HL-60 (cell line): ENCODE measurements at regions not wholly inside any gene's neighbourhood (a gene's known extent, or its start where the extent isn't known, plus 50 kb on each side); places are given as distances from the start of the nearest gene placed in this dataset.

Experiments
- SPI1 ChIP-seq: IDR thresholded peaks from 2 replicates; pipeline ENCODE4 v1.6.1; 2012; ENCODE audit warnings: low read depth, mild to moderate bottlenecking, borderline replicate concordance
- TF ChIP-seq, protein P1 (sequence below): IDR thresholded peaks from one replicate; pipeline ENCODE4 v1.5.1; 2011; ENCODE audit warnings: low read length, control low read depth, inconsistent platforms; ENCODE audit not compliant: insufficient read depth

DNA sequence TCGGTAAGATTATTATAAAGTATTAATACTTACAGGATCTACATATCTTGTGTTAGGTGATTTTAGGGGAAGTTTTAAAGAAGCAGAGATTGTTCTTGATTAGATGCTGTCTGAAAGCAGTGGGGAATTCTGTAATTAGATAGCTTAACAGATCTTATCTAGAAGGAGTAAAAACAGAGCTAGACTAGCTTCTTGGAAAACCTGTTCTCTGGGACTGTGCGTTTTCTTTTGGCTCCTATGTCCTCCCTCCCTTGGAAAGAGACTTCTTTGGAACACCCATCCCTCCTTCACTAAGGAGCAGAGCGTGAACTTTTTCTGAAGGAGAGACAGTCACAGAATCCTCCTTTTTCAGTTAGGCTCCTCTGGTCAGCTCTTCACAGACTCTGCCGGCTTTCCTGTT lies 83.5 kb upstream of the ZNF184 start:
- no peak for TF ChIP-seq SPI1
- TF ChIP-seq, protein P1, sequence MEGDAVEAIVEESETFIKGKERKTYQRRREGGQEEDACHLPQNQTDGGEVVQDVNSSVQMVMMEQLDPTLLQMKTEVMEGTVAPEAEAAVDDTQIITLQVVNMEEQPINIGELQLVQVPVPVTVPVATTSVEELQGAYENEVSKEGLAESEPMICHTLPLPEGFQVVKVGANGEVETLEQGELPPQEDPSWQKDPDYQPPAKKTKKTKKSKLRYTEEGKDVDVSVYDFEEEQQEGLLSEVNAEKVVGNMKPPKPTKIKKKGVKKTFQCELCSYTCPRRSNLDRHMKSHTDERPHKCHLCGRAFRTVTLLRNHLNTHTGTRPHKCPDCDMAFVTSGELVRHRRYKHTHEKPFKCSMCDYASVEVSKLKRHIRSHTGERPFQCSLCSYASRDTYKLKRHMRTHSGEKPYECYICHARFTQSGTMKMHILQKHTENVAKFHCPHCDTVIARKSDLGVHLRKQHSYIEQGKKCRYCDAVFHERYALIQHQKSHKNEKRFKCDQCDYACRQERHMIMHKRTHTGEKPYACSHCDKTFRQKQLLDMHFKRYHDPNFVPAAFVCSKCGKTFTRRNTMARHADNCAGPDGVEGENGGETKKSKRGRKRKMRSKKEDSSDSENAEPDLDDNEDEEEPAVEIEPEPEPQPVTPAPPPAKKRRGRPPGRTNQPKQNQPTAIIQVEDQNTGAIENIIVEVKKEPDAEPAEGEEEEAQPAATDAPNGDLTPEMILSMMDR = no peak
